ENCODE measurements at regions not wholly inside any gene's neighbourhood (a gene's known extent, or its start where the extent isn't known, plus 50 kb on each side); places are given as distances from the start of the nearest gene placed in this dataset.

- TF ChIP-seq EZH2phosphoT487 (IDR thresholded peaks at IDR 0.05; ENCODE audit: low read depth) (no peak), CTCF (IDR thresholded peaks at IDR 0.05; ENCODE audit: low read depth, low read length) (no peak)
Measured at GRCh38 chr5:37896159-37896558, 56.3 kb upstream of the GDNF start.

All from OCI-LY3 (cell line).